NCI-H2227 (cell line): ENCODE measurements at regions not wholly inside any gene's neighbourhood (a gene's known extent, or its start where the extent isn't known, plus 50 kb on each side); places are given as distances from the start of the nearest gene placed in this dataset.
"Not testable (repeated sequence)": the region's sequence is repeated elsewhere in the genome, so short reads cannot be mapped to it uniquely, and the experiment has no call there.

Source experiments
- DNase-seq: peaks from one replicate; lab custom pipeline; 2025; ENCODE audit not compliant: unreplicated experiment; lab: John Stamatoyannopoulos, UW

GRCh38 chr6:167208819-167209576 lies 51.2 kb upstream of the GPR31 start:
- no peak for DNase-seq

GRCh38 chr6:167209577-167209975 lies 51.8 kb upstream of the GPR31 start:
- no peak for DNase-seq

- DNase-seq, result no peak
Measured at GRCh38 chr6:167210375-167211294, 52.9 kb upstream of the GPR31 start.

- DNase-seq, result no peak
Measured at GRCh38 chr6:167211295-167211648, 53.5 kb upstream of the GPR31 start.

GRCh38 chr6:167211881-167212712 lies 54.3 kb upstream of the GPR31 start:
- DNase-seq, result no peak

GRCh38 chr6:167212713-167213005 lies 54.9 kb upstream of the GPR31 start:
- no peak for DNase-seq

GRCh38 chr6:167214206-167214605 lies 56.4 kb upstream of the GPR31 start:
- peak; percentile 52 for DNase-seq

GRCh38 chr6:167215429-167216250 lies 57.9 kb upstream of the GPR31 start:
- not testable (repeated sequence) for DNase-seq

GRCh38 chr6:167216390-167217050 lies 58.7 kb upstream of the GPR31 start:
- DNase-seq, result not testable (repeated sequence)

- DNase-seq, result not testable (repeated sequence)
Measured at GRCh38 chr6:167217073-167217472, 59.3 kb upstream of the GPR31 start.

GRCh38 chr6:167217951-167218759 lies 60.4 kb upstream of the GPR31 start:
- DNase-seq, result not testable (repeated sequence)

GRCh38 chr6:167219079-167219478 lies 61.3 kb upstream of the GPR31 start:
- not testable (repeated sequence) for DNase-seq

GRCh38 chr6:167219967-167220512 lies 62.3 kb upstream of the GPR31 start:
- no peak for DNase-seq

GRCh38 chr6:167221400-167222201 lies 63.8 kb upstream of the GPR31 start:
- no peak for DNase-seq

GRCh38 chr6:167225566-167226382 lies 65.3 kb upstream of the UNC93A start:
- DNase-seq, result not testable (repeated sequence)

GRCh38 chr6:167226383-167226685 lies 64.8 kb upstream of the UNC93A start:
- no peak for DNase-seq

GRCh38 chr6:167226791-167227190 lies 64.3 kb upstream of the UNC93A start:
- DNase-seq, result no peak
